ENCODE measurements at regions not wholly inside any gene's neighbourhood (a gene's known extent, or its start where the extent isn't known, plus 50 kb on each side); places are given as distances from the start of the nearest gene placed in this dataset.

DNA sequence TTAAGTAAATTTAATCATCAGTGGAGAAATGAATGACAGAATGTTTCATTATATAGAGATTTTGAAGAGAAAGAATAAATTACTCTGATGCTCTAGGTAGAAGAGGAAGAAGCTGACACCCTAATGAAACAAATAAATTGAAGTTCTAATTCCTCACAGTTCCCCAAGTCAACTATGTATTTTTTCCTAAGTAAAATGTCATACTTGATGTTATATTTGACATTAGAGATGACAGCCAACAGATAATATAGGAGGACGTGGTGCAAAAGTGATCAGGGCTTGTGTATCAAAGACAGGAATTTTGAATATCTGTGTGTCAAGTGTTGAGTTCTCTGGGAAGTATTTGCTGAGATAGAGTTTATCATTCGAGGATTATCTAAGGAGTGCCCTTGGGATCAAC lies 81.2 kb upstream of the CADPS start:
- H3K4me1 Mint-ChIP-seq (ENCODE audit: unreplicated experiment) = no peaks in the 10 kb centered on the region
- H3K27ac Mint-ChIP-seq (ENCODE audit: unreplicated experiment) = no peak overlapping the region
- no peaks in the 10 kb centered on the region for H3K9me3 Mint-ChIP-seq (ENCODE audit: unreplicated experiment)
- TF ChIP-seq, protein P1, sequence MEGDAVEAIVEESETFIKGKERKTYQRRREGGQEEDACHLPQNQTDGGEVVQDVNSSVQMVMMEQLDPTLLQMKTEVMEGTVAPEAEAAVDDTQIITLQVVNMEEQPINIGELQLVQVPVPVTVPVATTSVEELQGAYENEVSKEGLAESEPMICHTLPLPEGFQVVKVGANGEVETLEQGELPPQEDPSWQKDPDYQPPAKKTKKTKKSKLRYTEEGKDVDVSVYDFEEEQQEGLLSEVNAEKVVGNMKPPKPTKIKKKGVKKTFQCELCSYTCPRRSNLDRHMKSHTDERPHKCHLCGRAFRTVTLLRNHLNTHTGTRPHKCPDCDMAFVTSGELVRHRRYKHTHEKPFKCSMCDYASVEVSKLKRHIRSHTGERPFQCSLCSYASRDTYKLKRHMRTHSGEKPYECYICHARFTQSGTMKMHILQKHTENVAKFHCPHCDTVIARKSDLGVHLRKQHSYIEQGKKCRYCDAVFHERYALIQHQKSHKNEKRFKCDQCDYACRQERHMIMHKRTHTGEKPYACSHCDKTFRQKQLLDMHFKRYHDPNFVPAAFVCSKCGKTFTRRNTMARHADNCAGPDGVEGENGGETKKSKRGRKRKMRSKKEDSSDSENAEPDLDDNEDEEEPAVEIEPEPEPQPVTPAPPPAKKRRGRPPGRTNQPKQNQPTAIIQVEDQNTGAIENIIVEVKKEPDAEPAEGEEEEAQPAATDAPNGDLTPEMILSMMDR (IDR thresholded peaks at IDR 0.05) = no peak
- H3K27me3 Mint-ChIP-seq (ENCODE audit: unreplicated experiment) = no peaks in the 10 kb centered on the region
- no peaks in the 10 kb centered on the region for H3K36me3 Mint-ChIP-seq (ENCODE audit: unreplicated experiment)
- no peak overlapping the region for H3K4me3 Mint-ChIP-seq (ENCODE audit: unreplicated experiment)
- DNase-seq (ENCODE audit: extremely low spot score, unreplicated experiment) = no peak

- DNase-seq (ENCODE audit: extremely low spot score, unreplicated experiment) = no peak
- no peaks in the 10 kb centered on the region for H3K27me3 Mint-ChIP-seq (ENCODE audit: unreplicated experiment)
- H3K9me3 Mint-ChIP-seq (ENCODE audit: unreplicated experiment) = no peaks in the 10 kb centered on the region
- H3K36me3 Mint-ChIP-seq (ENCODE audit: unreplicated experiment) = no peaks in the 10 kb centered on the region
- TF ChIP-seq, protein P1 (IDR thresholded peaks at IDR 0.05) = no peak
- H3K4me3 Mint-ChIP-seq (ENCODE audit: unreplicated experiment) = no peak overlapping the region
- H3K27ac Mint-ChIP-seq (ENCODE audit: unreplicated experiment) = no peak overlapping the region
- H3K4me1 Mint-ChIP-seq (ENCODE audit: unreplicated experiment) = no peaks in the 10 kb centered on the region
These were observed 86.8 kb upstream of the CADPS start for GRCh38 chr3:62961874-62962556.

DNA sequence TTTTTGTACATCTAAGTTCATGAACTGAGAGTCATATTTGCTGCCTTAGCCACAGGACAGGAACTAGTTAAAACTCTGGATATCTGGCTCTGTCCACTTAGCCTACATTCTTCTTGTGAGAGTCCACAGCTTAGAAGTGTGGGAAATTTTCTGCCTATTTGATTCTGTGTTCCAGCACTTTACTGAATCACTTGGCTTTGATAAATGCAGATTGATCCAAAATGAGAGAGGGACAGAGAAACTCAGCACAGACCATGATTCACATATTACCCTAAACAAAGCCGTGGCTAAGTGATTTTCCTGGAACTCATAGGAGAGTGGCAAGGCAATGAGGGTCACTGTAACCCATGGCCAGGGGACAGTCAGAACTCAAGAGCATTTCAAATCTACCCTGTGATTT lies 87.5 kb upstream of the CADPS start:
- H3K27ac Mint-ChIP-seq (ENCODE audit: unreplicated experiment) = no peak overlapping the region
- no peaks in the 10 kb centered on the region for H3K27me3 Mint-ChIP-seq (ENCODE audit: unreplicated experiment)
- H3K4me3 Mint-ChIP-seq (ENCODE audit: unreplicated experiment) = no peak overlapping the region
- DNase-seq (ENCODE audit: extremely low spot score, unreplicated experiment) = no peak
- H3K36me3 Mint-ChIP-seq (ENCODE audit: unreplicated experiment) = no peaks in the 10 kb centered on the region
- no peaks in the 10 kb centered on the region for H3K4me1 Mint-ChIP-seq (ENCODE audit: unreplicated experiment)
- no peaks in the 10 kb centered on the region for H3K9me3 Mint-ChIP-seq (ENCODE audit: unreplicated experiment)
- TF ChIP-seq, protein P1 (IDR thresholded peaks at IDR 0.05) = no peak

DNA sequence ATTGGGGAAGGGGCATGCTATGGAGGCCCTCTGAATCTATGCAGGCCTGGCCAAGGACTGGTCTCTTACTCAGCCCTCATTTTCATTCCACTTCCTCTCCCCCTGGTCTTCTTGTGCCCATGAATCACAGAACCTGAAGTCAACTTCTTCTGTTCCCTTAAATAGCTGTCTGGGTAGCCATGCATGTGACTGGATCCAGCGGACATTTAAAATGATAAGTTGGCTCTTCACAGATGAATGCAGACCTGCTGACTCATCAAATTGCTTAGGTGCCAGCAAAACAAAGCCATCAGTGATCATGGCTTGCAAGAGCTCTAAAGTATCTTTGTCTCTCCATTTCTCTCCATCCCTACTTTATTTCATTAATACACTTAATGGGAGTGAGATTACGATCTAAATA lies 90.1 kb upstream of the CADPS start:
- no peak overlapping the region for H3K27ac Mint-ChIP-seq (ENCODE audit: unreplicated experiment)
- no peaks in the 10 kb centered on the region for H3K27me3 Mint-ChIP-seq (ENCODE audit: unreplicated experiment)
- H3K4me3 Mint-ChIP-seq (ENCODE audit: unreplicated experiment) = no peak overlapping the region
- H3K4me1 Mint-ChIP-seq (ENCODE audit: unreplicated experiment) = no peaks in the 10 kb centered on the region
- H3K9me3 Mint-ChIP-seq (ENCODE audit: unreplicated experiment) = no peaks in the 10 kb centered on the region
- DNase-seq (ENCODE audit: extremely low spot score, unreplicated experiment) = no peak
- no peaks in the 10 kb centered on the region for H3K36me3 Mint-ChIP-seq (ENCODE audit: unreplicated experiment)
- TF ChIP-seq, protein P1 (IDR thresholded peaks at IDR 0.05) = no peak

- TF ChIP-seq, protein P1 (IDR thresholded peaks at IDR 0.05) = no peak
- Mint-ChIP-seq H3K9me3 (ENCODE audit: unreplicated experiment) (no peaks in the 10 kb centered on the region), H3K36me3 (ENCODE audit: unreplicated experiment) (no peaks in the 10 kb centered on the region), H3K27me3 (ENCODE audit: unreplicated experiment) (no peaks in the 10 kb centered on the region), H3K4me3 (ENCODE audit: unreplicated experiment) (no peak overlapping the region), H3K27ac (ENCODE audit: unreplicated experiment) (no peak overlapping the region), H3K4me1 (ENCODE audit: unreplicated experiment) (no peaks in the 10 kb centered on the region)
- no peak for DNase-seq (ENCODE audit: extremely low spot score, unreplicated experiment)
These were observed 92.9 kb upstream of the CADPS start for GRCh38 chr3:62968128-62968527.

Data from osteocyte (in vitro differentiated cells).